A673 (cell line): ENCODE measurements at regions not wholly inside any gene's neighbourhood (a gene's known extent, or its start where the extent isn't known, plus 50 kb on each side); places are given as distances from the start of the nearest gene placed in this dataset.

Experiments
- BruUV-seq: library from RNA; stranded (reverse); fragments of 400-500 nt; replicated peaks from 2 replicates; lab custom pipeline; 2021; lab: Mats Ljungman, UMichigan
- CTCF ChIA-PET: fragments of 300-600 bp; sonication (Branson Sonifier 250); formaldehyde crosslinking; loops from one replicate; lab custom pipeline; 2022; ENCODE audit warnings: antibody characterized with exemption; lab: Charles Lee
- POLR2A ChIA-PET: fragments of 300-600 bp; sonication (Branson Sonifier 250); formaldehyde crosslinking; loops from one replicate; lab custom pipeline; 2022; ENCODE audit warnings: antibody characterized with exemption; ENCODE audit not compliant: low non-redundant PET; lab: Charles Lee
- DNase-seq: peaks from one replicate; pipeline ENCODE4 v3.0.0-alpha.2; 2015; ENCODE audit warnings: low spot score
- H3K27ac ChIP-seq: fragments of 200-600 bp; sonication (generic); 2 replicates; pipeline ENCODE4 v1.5.1; 2016; ENCODE audit warnings: mixed run types, low read depth, mild to moderate bottlenecking, mixed read lengths, antibody characterized with exemption, low read length; ENCODE audit not compliant: poor library complexity, severe bottlenecking
- H3K27me3 ChIP-seq: fragments of 200-600 bp; sonication (generic); replicated peaks from 2 replicates; pipeline ENCODE4 v1.6.1; 2017; ENCODE audit warnings: mixed run types, low read depth, mild to moderate bottlenecking, mixed read lengths, antibody characterized with exemption, low read length; ENCODE audit not compliant: insufficient read depth, poor library complexity
- H3K36me3 ChIP-seq: fragments of 200-600 bp; sonication (generic); 2 replicates; pipeline ENCODE4 v1.6.1; 2016; ENCODE audit warnings: mixed run types, mild to moderate bottlenecking, mixed read lengths, antibody characterized with exemption, low read length; ENCODE audit not compliant: insufficient read depth, poor library complexity, severe bottlenecking
- H3K4me1 ChIP-seq: fragments of 200-600 bp; sonication (generic); 2 replicates; pipeline ENCODE4 v1.6.1; 2017; ENCODE audit warnings: mixed run types, mild to moderate bottlenecking, mixed read lengths, antibody characterized with exemption, low read length; ENCODE audit not compliant: insufficient read depth, poor library complexity, severe bottlenecking
- H3K4me3 ChIP-seq: fragments of 200-600 bp; sonication (generic); 2 replicates; pipeline ENCODE4 v1.5.1; 2016; ENCODE audit warnings: low read depth, mixed run types, mild to moderate bottlenecking, mixed read lengths, low read length; ENCODE audit not compliant: poor library complexity, severe bottlenecking
- H3K9me3 ChIP-seq: fragments of 200-600 bp; sonication (generic); 2 replicates; pipeline ENCODE4 v1.6.1; 2016; ENCODE audit warnings: mixed run types, low read depth, mild to moderate bottlenecking, mixed read lengths, antibody characterized with exemption, low read length; ENCODE audit not compliant: poor library complexity, severe bottlenecking
- EZH2 ChIP-seq: fragments of 200-600 bp; sonication (generic); IDR thresholded peaks from 2 replicates; pipeline ENCODE4 v1.6.1; 2017; ENCODE audit warnings: borderline replicate concordance, low read depth, mild to moderate bottlenecking, mixed read lengths, antibody characterized with exemption, low read length; ENCODE audit not compliant: poor library complexity, severe bottlenecking
- intact Hi-C: fragments of 100-400 bp; cut with micrococcal nuclease; formaldehyde crosslinking; loops from one replicate; pipeline ENCODE4 v1.10.0; 2022; ENCODE audit not compliant: unreplicated experiment
- TF ChIP-seq, protein P1 (sequence below): fragments of 300-800, 200-600 bp; sonication (generic); conservative IDR thresholded peaks from 2 replicates; pipeline ENCODE4 v1.5.1; 2017; ENCODE audit warnings: low read depth, mild to moderate bottlenecking, antibody characterized with exemption, low read length, moderate library complexity, mixed read lengths

DNA sequence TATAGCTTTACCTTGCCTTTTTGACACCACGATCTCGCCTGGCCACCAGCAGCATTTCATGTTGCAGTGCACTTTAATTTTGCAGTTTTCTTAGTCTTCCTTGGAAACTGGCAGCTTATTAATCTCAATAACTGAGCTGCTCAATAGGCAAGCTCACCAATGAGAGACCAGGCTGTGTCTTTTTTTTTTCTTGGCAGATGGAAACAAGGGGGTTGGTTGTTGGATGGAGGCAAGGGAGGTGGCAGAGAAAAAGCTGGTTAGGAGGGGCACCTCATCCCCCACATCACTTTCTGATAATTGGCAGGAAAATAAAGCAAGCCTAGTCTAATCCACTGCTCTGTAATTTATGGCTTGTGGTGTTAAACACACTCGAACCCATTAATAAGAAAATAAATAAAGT lies 324.5 kb upstream of the WWC1 start:
- Histone ChIP-seq H3K27me3 (no peaks in the 10 kb centered on the region), H3K36me3 (no peaks in the 10 kb centered on the region), H3K27ac (no peak overlapping the region), H3K4me3 (no peak overlapping the region), H3K9me3 (no peaks in the 10 kb centered on the region), H3K4me1 (peaks cover 73% of the 10 kb centered on the region)
- no TSS peak for BruUV-seq
- POLR2A ChIA-PET: no interaction called here
- intact Hi-C loops: loop anchor here (5.0 kb wide), 1 partner anchor 390 kb away; no protein-coding TSS in a partner anchor
- no peak for TF ChIP-seq EZH2
- TF ChIP-seq, protein P1, sequence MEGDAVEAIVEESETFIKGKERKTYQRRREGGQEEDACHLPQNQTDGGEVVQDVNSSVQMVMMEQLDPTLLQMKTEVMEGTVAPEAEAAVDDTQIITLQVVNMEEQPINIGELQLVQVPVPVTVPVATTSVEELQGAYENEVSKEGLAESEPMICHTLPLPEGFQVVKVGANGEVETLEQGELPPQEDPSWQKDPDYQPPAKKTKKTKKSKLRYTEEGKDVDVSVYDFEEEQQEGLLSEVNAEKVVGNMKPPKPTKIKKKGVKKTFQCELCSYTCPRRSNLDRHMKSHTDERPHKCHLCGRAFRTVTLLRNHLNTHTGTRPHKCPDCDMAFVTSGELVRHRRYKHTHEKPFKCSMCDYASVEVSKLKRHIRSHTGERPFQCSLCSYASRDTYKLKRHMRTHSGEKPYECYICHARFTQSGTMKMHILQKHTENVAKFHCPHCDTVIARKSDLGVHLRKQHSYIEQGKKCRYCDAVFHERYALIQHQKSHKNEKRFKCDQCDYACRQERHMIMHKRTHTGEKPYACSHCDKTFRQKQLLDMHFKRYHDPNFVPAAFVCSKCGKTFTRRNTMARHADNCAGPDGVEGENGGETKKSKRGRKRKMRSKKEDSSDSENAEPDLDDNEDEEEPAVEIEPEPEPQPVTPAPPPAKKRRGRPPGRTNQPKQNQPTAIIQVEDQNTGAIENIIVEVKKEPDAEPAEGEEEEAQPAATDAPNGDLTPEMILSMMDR: no peak
- DNase-seq: peak; percentile 21
- CTCF ChIA-PET: no interaction called here

GRCh38 chr5:167967494-167968177 lies 323.8 kb upstream of the WWC1 start:
- BruUV-seq: no TSS peak
- Histone ChIP-seq H3K36me3 (no peaks in the 10 kb centered on the region), H3K4me3 (no peak overlapping the region), H3K4me1 (peaks cover 77% of the 10 kb centered on the region), H3K27ac (peak overlapping the region; percentile 45), H3K27me3 (no peaks in the 10 kb centered on the region), H3K9me3 (no peaks in the 10 kb centered on the region)
- no peak for TF ChIP-seq EZH2
- intact Hi-C loops: loop anchor here (5.0 kb wide), 1 partner anchor 390 kb away; no protein-coding TSS in a partner anchor
- CTCF ChIA-PET: no interaction called here
- DNase-seq: peak; percentile 41
- POLR2A ChIA-PET: no interaction called here

- CTCF ChIA-PET: no interaction called here
- Histone ChIP-seq H3K27ac (no peak overlapping the region), H3K9me3 (no peaks in the 10 kb centered on the region), H3K4me1 (peaks cover 88% of the 10 kb centered on the region), H3K27me3 (no peaks in the 10 kb centered on the region), H3K36me3 (no peaks in the 10 kb centered on the region), H3K4me3 (no peak overlapping the region)
- no peak for DNase-seq
- TF ChIP-seq EZH2: no peak
- TF ChIP-seq, protein P1: no peak
- intact Hi-C loops: loop anchor here (5.0 kb wide), 1 partner anchor 392 kb away; no protein-coding TSS in a partner anchor
- no TSS peak for BruUV-seq
- POLR2A ChIA-PET: no interaction called here
These were observed 322.6 kb upstream of the WWC1 start for GRCh38 chr5:167968837-167969236.
